HG03095 (cell line): ENCODE measurements at regions not wholly inside any gene's neighbourhood (a gene's known extent, or its start where the extent isn't known, plus 50 kb on each side); places are given as distances from the start of the nearest gene placed in this dataset.

ENCODE experiments used
- ATAC-seq: cut with Tn5 transposase; IDR thresholded peaks from one replicate; pipeline ENCODE4 v1.9.1; 2021; ENCODE audit warnings: moderate library complexity; ENCODE audit not compliant: unreplicated experiment

DNA sequence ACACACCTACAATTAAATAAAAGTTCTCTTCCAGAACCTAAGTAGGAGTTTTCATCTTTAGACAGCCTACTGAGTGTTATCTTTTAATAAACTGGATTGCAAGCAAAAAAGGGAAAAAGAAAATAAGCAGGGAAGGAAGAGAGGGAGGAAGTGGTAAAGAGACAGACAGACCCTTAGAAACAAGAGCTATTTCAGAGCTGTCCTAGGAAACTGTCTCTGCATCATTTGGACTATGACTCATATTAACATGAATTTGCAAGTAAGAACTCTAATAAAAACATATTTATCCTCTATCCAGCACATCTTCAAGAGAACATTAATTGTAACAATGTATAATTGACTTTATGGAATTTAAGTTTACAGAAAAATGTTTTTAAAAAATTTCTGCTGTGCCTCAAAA lies 438.8 kb upstream of the USP15 start:
- no peak for ATAC-seq

DNA sequence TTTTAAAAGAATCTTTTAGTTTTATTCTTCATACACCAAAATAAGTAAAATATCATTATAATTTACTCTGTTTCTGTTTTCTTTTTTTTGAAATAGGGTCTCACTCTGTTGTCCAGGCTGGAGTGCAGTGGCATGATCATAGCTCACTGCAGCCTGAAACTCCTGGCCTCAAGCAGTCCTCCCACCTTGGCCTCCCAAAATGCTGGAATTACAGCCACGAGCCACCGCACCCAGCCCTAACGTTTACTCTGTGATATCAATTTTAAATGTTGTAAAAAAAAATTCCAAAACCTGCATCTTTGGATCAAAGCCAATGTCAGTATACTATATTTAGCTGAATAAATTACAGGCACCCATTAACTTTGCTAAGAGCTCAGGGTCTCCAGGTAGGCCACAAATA lies 437.1 kb upstream of the USP15 start:
- ATAC-seq = no peak

DNA sequence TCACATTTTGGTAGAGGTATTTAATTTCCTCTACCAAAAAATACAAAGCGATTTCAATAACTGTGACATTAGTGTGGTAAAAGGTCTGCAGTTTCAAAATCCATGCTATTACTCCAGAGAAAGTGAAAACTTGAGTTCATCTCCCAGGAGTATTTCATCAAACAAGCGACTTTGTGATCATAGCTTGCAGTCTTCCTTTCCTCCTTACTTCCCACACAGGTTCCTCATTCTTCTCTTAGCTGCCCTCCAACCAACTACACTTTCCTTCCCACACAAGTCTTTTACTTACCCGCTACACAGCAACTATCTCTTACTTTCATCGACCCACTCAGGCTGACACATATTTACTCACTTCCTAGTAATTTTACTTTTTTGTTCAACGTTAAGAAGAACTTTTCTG lies 413.4 kb upstream of the USP15 start:
- no peak for ATAC-seq

DNA sequence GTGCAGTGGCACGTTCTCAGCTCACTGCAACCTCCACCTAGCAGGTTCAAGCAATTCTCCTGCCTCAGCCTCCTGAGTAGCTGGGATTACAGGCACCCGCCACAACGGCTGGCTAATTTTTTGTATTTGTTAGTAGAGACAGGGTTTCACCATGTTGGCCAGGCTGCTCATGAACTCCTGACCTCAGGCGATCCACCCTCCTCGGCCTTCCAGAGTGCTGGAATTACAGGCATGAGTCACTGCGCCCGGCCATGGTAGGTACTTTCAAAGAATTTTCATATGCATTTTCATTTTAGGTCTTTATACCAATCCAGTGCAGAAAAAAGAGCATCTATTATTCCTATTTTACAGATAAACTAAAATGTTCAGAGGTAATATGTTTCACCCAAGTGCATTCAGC lies 411.3 kb upstream of the USP15 start:
- ATAC-seq = no peak

DNA sequence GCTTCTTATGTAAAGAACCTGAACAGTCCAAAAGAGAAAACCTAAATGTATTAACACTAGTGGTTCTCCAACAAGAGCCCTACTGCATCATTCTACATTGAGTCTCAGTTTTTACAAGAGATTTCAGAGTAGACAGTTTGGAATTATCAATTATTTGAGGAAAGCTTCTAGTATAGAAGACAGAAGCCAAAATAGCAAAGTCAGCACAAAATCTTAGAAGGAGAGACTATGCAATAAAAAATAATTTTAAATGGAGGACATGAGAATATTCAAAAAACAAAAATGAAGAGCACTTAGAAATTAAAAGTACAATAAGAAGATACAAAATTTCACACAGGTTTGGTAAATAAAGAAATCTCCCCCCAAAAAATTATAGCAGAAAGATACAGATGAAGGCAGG lies 406.3 kb upstream of the USP15 start:
- ATAC-seq = no peak

DNA sequence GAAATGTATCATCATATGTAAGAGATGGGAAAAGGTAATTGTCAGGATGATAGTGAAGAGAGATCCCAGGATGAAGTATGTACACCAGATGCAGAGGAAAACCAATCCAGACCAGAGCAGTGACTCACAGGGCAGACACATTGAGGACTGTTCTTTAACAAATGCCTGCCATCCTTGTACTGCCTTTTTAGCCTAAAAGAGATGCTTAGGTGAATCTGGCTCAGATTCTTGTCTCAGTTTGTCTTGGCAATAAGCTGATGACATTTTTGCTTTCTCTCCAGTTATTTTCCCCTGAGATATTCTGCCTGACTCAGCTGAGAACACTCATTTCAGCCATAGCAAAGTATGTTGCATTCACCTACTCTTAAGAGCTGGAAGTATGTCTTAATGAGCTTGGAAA lies 405.3 kb upstream of the USP15 start:
- ATAC-seq = no peak

DNA sequence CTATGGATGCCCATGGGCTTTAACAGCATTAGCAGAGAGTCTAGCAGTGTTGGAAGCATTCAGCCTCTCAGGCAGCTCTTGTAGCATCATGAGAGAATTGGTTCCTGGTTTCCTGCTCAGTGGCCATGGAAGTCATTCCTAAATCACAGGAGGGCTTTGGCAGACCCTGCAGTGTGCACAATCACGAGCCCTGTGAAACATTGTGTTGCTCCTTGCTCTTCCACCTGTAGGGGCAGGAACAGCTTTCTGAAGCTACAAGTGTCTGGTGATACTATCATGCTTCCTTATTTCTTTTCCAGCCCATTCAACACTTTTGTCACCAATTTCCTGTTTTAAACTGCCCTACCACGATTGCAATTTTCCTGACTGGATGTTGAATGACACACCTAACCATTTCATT lies 402.2 kb upstream of the USP15 start:
- ATAC-seq = no peak

DNA sequence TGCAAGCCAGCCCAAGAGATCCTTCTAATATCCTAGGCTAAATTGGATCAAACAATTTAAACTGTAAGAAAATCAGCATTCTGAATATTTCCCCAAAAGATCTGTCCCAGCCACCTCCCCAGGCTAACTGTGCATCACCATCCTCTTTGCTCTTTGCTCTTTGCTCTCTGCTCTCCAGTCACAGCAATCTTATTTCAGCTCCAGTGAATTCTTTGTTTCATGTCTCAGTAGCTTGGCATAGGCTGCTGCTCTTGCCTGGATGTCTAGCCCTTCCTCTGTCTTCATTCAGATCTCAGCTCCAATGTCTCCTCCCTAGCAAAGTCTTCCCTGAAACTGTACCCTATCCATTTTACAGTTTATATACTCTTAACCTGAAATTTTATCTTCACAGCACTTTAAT lies 399.8 kb upstream of the USP15 start:
- no peak for ATAC-seq

DNA sequence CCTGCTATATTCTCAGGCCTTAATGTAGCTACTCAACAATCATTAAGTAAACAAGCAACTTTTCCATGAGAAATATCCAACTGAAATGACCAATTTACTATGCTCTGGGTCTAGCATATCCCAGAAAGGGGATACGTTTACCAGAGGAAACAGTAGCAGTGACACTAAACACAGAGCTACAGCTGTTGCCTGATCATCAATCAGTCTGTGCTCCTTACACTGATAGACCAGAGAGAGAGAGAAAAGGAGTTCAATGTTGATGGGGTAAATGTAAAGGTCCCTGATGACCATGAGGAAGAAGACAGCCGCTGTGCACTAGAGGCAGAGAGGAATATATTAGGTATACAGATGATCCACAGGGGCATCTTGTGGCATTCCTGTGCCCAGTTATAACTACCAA lies 397.2 kb upstream of the USP15 start:
- no peak for ATAC-seq

DNA sequence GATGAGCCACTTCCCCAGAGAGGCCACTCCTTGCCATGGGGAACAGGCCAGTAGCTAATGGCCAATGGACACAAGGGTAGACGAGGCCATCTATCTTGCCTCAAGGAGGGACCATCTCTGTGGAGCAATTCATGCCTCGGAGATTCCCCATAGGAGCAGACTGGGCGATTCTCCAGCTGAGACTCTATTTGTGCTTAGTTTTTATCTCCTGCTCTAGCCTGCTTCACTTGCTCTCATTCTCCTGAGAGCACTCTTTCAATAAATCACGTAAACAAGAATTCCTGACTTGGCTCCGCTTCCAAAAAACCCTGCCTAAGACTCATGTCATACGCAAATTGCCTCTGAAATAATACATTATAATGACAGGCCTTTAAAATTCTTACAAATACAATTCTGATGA lies 396.4 kb upstream of the USP15 start:
- ATAC-seq = no peak

DNA sequence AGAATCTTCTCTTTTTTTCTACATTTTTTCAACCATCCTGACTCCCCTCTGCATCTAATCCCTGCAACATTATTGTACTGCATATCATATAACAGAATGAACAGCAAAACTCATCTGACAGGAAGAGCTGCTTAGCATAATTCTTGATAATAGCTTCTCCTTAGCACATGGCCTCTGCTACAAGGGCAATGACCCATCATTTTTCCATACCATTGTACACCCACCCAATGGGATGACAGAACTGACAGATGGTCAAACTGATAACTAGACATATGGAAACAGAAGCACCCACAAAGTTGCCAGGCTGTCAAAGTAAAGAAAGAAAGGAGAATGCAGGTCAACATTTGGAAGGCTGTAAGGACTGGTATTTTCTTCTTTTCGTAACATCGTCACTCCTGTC lies 390.4 kb upstream of the USP15 start:
- ATAC-seq = no peak

DNA sequence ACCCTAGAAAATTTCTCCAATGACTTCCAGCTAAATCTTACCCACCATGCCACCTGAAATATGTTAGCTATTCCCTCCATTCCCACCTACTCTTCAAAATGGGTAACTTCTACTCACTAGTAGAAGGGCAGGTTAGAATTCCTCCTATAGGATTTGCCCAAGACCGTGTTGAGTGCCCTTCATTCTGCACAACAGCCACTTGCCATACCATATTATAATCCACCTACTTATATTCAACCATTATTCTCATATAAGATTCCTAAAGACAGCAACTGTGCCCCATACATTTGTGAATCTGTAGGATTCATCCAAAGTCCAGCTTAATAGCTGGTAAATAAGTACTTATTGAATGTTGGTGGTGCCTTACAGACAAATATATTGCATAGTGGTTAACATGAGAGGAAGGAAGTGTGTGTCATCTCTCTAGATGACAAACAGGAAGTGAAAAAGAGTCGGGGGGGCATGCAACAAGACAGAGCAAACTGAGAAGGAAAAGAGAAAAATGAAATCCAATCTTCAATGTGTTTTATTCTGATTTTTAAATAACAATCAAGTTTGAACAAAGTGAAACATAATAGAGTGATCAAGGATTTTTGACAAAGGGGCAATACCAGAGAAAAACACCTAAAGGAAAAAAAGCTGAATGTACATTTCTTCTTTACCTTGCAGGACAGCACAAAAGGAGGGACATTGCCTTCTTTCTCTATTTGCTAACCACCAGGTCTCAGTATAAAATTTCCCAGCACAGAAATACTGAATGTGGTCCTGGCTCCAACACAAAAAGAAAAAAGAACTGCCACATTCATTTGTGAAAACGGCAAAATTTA lies 389.3 kb upstream of the USP15 start:
- ATAC-seq = no peak

DNA sequence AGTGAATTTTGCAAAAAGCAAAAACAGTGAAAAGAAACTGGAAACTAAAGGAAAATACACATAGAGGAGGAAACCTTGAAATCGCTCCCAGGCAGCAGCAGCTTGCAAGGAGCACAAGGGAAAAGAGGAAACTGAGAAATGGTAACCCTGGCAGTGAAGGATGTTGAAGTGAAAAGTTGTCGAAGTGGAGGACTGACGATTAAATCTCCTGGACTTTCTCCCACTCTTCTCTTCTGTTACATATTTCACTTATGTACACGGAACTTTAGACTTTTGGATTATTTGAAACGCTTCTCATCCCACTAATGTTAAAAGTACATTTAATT lies 388.8 kb upstream of the USP15 start:
- no peak for ATAC-seq

DNA sequence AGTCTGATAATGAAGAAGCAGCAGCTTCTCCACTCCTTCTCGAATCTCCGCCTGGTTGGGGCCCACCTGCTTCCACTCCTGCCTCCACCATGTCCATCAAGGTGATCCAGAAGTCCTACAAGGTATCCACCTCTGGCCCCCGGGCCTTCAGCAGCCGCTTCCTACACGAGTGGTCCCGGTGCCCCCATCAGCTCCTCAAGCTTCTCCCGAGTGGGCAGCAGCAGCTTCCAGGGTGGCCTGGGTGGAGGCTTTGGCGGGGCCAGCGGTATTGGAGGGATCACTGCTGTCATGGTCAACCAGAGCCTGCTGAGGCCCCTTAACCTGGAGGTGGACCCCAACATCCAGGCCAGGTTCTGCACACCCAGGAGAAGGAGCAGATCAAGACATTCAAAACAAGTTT lies 381.0 kb upstream of the USP15 start:
- ATAC-seq = no peak

DNA sequence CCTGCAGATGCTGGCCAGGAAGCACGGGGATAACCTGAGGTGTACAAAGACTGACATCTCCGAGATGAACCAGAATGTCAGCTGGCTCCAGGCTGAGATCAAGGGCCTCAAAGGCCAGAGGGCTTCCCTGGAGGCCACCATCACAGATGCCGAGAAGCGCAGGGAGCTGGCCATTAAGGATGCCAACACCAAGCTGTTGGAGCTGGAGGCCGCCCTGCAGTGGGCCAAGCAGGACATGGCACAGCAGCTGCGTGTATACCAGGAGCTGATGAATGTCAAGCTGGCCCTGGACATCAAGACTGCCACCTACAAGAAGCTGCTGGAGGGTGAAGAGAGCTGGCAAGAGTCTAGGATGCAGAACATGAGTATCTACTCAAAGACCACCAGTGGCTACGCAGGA lies 380.0 kb upstream of the USP15 start:
- no peak for ATAC-seq

DNA sequence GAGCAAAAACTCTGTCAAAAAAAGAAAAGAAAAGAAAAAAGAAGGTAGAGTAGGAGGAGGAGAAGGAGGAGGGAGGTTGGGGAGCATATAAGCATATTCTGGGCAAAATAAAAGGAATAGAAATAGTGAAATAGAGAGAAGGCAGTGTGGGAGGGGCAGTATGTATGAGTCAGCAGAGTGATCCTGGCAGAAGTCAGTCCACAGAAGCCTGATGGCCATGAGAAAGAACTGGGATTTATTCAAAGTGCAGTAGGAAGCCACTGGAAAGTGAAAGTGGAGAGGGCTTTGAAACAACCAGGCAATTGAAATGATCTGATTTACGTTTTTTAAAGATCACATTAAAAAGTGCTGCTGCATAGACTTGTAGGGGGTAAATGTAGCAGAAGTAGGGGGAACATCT lies 368.6 kb upstream of the USP15 start:
- ATAC-seq = no peak

DNA sequence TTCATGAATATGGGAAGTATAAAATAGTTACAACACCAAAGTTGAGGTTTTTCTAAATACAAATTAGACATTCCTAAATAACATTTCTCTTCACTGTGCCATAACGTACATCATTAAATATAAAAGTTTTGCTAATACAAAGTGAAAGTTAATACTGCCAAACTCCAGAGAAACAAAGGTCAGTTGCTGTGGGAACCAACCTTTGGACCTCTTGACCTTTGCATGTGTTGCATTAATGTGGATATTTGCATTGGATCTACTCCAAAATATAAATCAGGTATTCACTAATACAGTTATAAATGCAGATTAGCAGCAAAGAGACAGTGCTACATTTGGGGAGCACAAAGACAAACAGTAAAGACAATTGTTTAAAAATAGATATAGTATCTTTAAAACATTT lies 366.0 kb upstream of the USP15 start:
- no peak for ATAC-seq

DNA sequence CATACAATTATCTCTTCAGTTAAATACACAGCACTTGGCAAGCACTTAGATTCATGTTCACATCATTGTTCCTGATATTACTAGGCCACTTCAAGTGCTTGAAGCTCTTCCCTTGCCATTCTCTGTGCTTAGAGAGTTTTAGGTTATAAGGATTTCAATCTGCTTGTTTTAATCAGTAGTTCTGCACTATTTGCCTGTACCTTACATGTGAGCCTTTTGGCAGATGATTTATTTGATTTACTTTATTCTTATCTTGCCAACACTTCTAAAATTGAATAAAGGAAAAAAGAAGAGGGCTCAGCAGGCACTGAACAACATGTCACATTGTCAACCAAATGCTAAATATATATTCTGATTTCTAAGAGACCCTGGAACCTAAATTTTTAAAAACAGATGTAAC lies 363.8 kb upstream of the USP15 start:
- no peak for ATAC-seq

DNA sequence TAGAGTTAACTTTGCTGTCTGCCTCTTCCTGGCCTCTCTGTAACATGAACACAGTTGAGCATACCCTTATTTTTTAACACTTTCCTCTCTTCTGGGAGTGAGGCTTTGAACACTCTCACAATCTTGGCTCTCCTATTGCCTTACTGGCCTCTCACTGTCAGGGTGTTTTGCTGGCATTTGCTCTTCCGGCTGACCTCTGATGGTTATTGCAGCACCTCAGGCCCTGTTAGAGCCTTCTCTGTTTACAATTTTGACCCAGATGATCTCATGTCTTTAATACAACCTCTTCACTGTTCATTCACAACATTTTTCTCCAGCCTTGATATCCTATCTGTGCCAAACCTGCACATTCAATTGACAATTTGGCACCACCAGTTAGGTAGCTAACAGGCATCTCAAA lies 357.8 kb upstream of the USP15 start:
- ATAC-seq = no peak

DNA sequence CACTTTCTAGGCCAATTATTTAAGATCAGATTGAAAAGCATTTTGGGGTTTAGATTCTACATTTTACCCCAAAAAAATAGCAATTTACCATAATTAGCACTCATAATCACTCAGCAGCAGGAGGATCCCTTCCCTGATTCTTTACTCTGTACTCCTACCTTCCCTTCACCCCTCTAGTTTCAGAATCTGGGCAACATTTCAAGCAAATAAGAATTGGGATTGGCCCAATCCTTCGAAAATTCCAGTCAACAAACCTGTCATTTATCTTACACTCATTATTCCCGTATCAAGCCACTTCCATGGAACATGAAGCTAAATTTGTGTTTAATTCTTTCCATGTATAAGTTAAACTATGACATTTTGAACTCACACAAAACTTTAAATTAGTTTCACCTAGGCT lies 349.1 kb upstream of the USP15 start:
- no peak for ATAC-seq

DNA sequence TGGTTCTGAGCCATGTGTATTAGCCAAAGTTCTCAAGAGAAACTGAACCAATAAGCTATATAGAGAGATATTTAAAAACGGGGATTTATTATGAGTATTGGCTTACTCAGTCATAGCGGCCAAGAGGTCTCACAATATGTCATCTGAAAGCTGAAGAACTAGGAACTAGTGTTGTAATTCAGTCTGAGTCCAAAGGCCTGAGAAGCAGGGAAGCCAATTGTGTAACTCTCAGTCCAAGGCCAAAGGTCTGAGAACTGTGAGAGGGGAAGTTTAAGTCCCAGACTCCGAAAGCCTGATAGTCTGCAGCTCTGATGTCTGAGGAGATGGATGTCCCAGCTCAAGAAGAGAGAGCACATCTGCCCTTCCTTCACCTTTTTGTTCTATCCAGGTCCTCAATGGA lies 344.8 kb upstream of the USP15 start:
- ATAC-seq = no peak

DNA sequence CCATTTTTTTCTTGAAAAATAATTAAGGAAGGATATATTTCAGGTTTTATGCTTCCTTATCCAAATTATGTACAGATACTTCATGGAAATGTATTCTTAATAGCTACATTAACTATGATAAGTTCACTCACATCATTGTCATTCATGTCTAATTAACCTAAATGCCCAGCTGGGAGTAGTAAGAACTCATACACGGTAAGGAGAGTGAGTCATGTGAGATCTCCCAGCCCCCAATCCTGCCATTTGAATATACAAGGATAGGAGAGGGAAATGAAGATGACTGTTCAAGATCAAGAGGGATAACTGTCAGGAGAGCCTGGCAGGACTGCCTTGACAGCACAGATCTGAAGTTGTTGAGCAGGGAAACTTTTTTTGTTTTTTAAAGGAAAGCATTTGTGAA lies 343.4 kb upstream of the USP15 start:
- no peak for ATAC-seq

DNA sequence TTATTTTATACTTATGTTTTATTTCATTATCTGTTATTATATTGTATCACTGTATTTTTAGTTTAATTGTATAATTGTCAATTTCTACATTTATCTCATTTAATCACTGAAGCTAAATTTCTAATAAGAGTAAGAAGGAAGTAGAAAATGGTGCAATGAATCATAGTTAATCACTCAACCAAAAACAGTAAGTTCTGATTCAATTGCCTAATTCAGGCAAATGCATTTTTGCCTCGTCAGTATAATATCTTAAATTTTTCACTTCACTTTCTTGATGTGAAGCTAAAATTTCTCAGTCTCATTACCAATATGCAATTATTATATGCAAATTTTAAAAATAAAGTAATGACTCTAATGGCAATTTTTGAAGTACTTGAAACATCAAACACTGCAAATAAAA lies 340.5 kb upstream of the USP15 start:
- ATAC-seq = no peak

DNA sequence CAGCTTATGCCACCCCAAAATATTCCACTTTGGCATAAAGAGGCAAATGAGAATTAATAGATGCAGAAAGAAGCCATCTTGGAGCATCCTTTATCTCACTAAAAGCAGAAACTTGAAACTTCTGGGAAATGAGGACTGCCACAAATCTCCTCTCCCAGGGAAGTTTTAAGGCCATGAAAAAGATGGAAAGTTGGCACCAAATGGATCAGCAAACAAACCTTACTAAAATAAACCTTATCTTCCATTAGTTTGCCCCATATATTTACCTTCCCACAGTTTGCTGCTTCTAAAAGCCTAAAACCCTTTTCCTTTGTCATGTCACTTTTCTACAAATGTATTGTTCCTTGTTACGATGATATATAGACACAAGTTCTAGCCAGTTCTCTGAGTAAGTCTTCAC lies 340.0 kb upstream of the USP15 start:
- no peak for ATAC-seq
